ENCODE measurements at regions not wholly inside any gene's neighbourhood (a gene's known extent, or its start where the extent isn't known, plus 50 kb on each side); places are given as distances from the start of the nearest gene placed in this dataset.
A peak's percentile ranks its signal among the peaks of the same experiment; 100 is the strongest.

GRCh38 chr1:47623557-47623940, 185.7 kb downstream of the FOXD2 start:
- Mint-ChIP-seq H3K27ac (no peak overlapping the region), H3K9me3 (no peaks in the 10 kb centered on the region), H3K4me1 (peaks cover 3 to 8% of the 10 kb centered on the region in 2 experiments; a peak in 2 of 4 replicates), H3K4me3 (no peak overlapping the region), H3K27me3 (ENCODE audit: low read depth) (peaks cover 51% of the 10 kb centered on the region), H3K36me3 (ENCODE audit: insufficient read depth in 1 of 3, low read depth in 3 of 3) (no peaks in the 10 kb centered on the region)
- Histone ChIP-seq H4K8ac (replicated peaks; ENCODE audit: insufficient read length, low read depth, low read length) (no peak overlapping the region), H3K23me2 (ENCODE audit: insufficient read length, low read depth, low read length, poor library complexity, severe bottlenecking) (no peaks in the 10 kb centered on the region), H2BK20ac (ENCODE audit: low read depth, low read length, poor library complexity, severe bottlenecking) (no peak overlapping the region), H3K4me1 (ENCODE audit: insufficient read depth, low read length) (no peaks in the 10 kb centered on the region), H4K20me1 (ENCODE audit: control insufficient read depth, insufficient read depth, insufficient read length) (no peaks in the 10 kb centered on the region), H3K27ac (ENCODE audit: insufficient read length, low read depth, low read length) (no peak overlapping the region), H3K79me2 (ENCODE audit: insufficient read depth, low read length) (no peaks in the 10 kb centered on the region), H4K91ac (ENCODE audit: insufficient read length, low read depth, low read length) (no peak overlapping the region), H2BK120ac (ENCODE audit: low read depth, low read length, poor library complexity, severe bottlenecking) (no peak overlapping the region), H3K9me3 (ENCODE audit: control insufficient read depth, low read depth, low read length) (no peaks in the 10 kb centered on the region), H2BK15ac (ENCODE audit: low read depth, low read length) (no peak overlapping the region), H3K4ac (ENCODE audit: low read depth, low read length) (no peak overlapping the region), H3K4me2 (ENCODE audit: insufficient read depth, insufficient read length, low read length) (no peak overlapping the region), H3K56ac (ENCODE audit: insufficient read length, low read depth, low read length) (no peak overlapping the region), H3K9ac (ENCODE audit: extremely low read depth, insufficient read length, low read length) (no peak overlapping the region), H2BK12ac (ENCODE audit: insufficient read length, low read depth, low read length) (no peak overlapping the region), H3T11ph (ENCODE audit: low read length) (no peak overlapping the region), H2AK5ac (ENCODE audit: insufficient read length, low read length) (no peak overlapping the region), H2AFZ (ENCODE audit: low read length) (no peak overlapping the region), H3K23ac (ENCODE audit: insufficient read length, low read depth, low read length) (no peak overlapping the region), H3K27me3 (ENCODE audit: insufficient read depth, low read length) (no peaks in the 10 kb centered on the region; the same call in 1 of the 2 replicates), H4K5ac (ENCODE audit: insufficient read length, low read depth, low read length) (no peak overlapping the region), H3K79me1 (ENCODE audit: insufficient read depth, low read depth, low read length, poor library complexity, severe bottlenecking) (no peaks in the 10 kb centered on the region), H3K14ac (ENCODE audit: insufficient read depth, low read length) (no peak overlapping the region), H2BK5ac (ENCODE audit: insufficient read length, low read length) (no peak overlapping the region), H3K18ac (ENCODE audit: insufficient read length, low read depth, low read length) (no peak overlapping the region)
- no CpG with 5 or more reads among the region's 5 CpGs for WGBS (ENCODE audit: extremely low coverage, insufficient read length, low lambda C conversion rate)
- no peak for TF ChIP-seq CTCF (conservative IDR thresholded peaks at IDR 0.05)
- peak; percentile 8 for DNase-seq

Measured in H9 (cell line).